ENCODE measurements at regions not wholly inside any gene's neighbourhood (a gene's known extent, or its start where the extent isn't known, plus 50 kb on each side); places are given as distances from the start of the nearest gene placed in this dataset.

- ATAC-seq (no peak), DNase-seq (no peak)
- Histone ChIP-seq H3K9me2 (replicated peaks; ENCODE audit: low read length) (no peaks in the 10 kb centered on the region), H3K27me3 (ENCODE audit: low read length) (no peaks in the 10 kb centered on the region), H3K79me2 (ENCODE audit: low read length) (no peaks in the 10 kb centered on the region), H3K27ac (ENCODE audit: low read length) (no peak overlapping the region), H3K9me3 (ENCODE audit: low read length) (no peaks in the 10 kb centered on the region), H3K4me3 (ENCODE audit: low read length) (no peak overlapping the region), H3F3A (ENCODE audit: low read length, unreplicated experiment) (no peaks in the 10 kb centered on the region), H4K20me1 (ENCODE audit: low read length) (no peaks in the 10 kb centered on the region), H3K36me3 (ENCODE audit: low read depth, low read length) (no peaks in the 10 kb centered on the region; the same call in 1 of the 2 replicates), H3K4me1 (ENCODE audit: insufficient read depth, low read length) (no peaks in the 10 kb centered on the region), H3K4me2 (ENCODE audit: low read length) (no peak overlapping the region), H2AFZ (ENCODE audit: low read length) (no peak overlapping the region), H3K9ac (ENCODE audit: low read length) (no peak overlapping the region)
- TF ChIP-seq EZH2 (IDR thresholded peaks at IDR 0.05; ENCODE audit: low read length, unreplicated experiment) (no peak), EZH2phosphoT487 (IDR thresholded peaks at IDR 0.05; ENCODE audit: borderline replicate concordance, low read length) (no peak)
- TF ChIP-seq, protein P1, sequence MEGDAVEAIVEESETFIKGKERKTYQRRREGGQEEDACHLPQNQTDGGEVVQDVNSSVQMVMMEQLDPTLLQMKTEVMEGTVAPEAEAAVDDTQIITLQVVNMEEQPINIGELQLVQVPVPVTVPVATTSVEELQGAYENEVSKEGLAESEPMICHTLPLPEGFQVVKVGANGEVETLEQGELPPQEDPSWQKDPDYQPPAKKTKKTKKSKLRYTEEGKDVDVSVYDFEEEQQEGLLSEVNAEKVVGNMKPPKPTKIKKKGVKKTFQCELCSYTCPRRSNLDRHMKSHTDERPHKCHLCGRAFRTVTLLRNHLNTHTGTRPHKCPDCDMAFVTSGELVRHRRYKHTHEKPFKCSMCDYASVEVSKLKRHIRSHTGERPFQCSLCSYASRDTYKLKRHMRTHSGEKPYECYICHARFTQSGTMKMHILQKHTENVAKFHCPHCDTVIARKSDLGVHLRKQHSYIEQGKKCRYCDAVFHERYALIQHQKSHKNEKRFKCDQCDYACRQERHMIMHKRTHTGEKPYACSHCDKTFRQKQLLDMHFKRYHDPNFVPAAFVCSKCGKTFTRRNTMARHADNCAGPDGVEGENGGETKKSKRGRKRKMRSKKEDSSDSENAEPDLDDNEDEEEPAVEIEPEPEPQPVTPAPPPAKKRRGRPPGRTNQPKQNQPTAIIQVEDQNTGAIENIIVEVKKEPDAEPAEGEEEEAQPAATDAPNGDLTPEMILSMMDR (conservative IDR thresholded peaks at IDR 0.05; ENCODE audit: low read depth, low read length): no peak
- intact Hi-C loops (cut with micrococcal nuclease): no loop called here
- POLR2A ChIA-PET (ENCODE audit: unreplicated experiment): no interaction called here
- BruUV-seq (replicated peaks): no TSS peak
- CTCF ChIA-PET: interaction anchor here (0.6 kb wide), 1 partner anchor 1018 kb away, joined by 5 read pairs; no protein-coding TSS in a partner anchor
Measured at GRCh38 chr10:6919077-6919476, 339.0 kb upstream of the PRKCQ start.

DNA sequence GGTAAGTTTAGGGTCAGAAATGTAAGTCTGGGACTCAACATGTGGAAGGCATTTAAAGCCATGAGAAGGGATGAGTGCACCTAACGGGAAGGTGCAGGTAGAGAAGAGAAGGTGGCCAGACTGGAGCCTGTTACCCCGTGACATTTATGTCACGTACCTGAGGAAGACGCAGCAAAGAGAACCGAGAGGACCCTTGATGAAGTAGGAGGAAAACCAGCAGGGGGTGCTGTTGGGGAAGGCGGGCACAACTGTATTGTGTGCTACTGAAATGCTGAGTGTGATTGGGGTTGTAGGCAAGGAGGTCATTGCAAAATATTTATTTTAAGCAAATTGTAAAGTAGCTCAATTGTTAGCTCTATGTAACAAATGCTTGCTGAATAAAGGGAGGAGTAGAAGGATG is 338.2 kb upstream of the PRKCQ start:
- TF ChIP-seq, protein P1 (conservative IDR thresholded peaks at IDR 0.05; ENCODE audit: low read depth, low read length): 0 out of 2 replicates have a peak, but pooled peaks have one; percentile 37
- TF ChIP-seq EZH2 (IDR thresholded peaks at IDR 0.05; ENCODE audit: low read length, unreplicated experiment): no peak
- TF ChIP-seq EZH2phosphoT487 (IDR thresholded peaks at IDR 0.05; ENCODE audit: borderline replicate concordance, low read length): no peak
- H3K4me1 ChIP-seq (ENCODE audit: insufficient read depth, low read length): no peaks in the 10 kb centered on the region
- H3K79me2 ChIP-seq (ENCODE audit: low read length): no peaks in the 10 kb centered on the region
- no peak overlapping the region for H3K4me2 ChIP-seq (ENCODE audit: low read length)
- H3K9me3 ChIP-seq (ENCODE audit: low read length): no peaks in the 10 kb centered on the region
- no peaks in the 10 kb centered on the region for H3F3A ChIP-seq (ENCODE audit: low read length, unreplicated experiment)
- H3K4me3 ChIP-seq (ENCODE audit: low read length): no peak overlapping the region
- H3K36me3 ChIP-seq (ENCODE audit: low read depth, low read length): no peaks in the 10 kb centered on the region; the same call in 1 of the 2 replicates
- BruUV-seq (replicated peaks): no TSS peak
- intact Hi-C loops (cut with micrococcal nuclease): no loop called here
- no peaks in the 10 kb centered on the region for H3K27me3 ChIP-seq (ENCODE audit: low read length)
- no peak overlapping the region for H3K9ac ChIP-seq (ENCODE audit: low read length)
- no peak overlapping the region for H3K27ac ChIP-seq (ENCODE audit: low read length)
- H4K20me1 ChIP-seq (ENCODE audit: low read length): no peaks in the 10 kb centered on the region
- no peak overlapping the region for H2AFZ ChIP-seq (ENCODE audit: low read length)
- ChIA-PET POLR2A (ENCODE audit: unreplicated experiment) (no interaction called here), CTCF (no interaction called here)
- no peak for DNase-seq
- H3K9me2 ChIP-seq (replicated peaks; ENCODE audit: low read length): no peaks in the 10 kb centered on the region
- ATAC-seq: no peak

GRCh38 chr10:6917125-6917524 is 337.0 kb upstream of the PRKCQ start:
- H3K9me2 ChIP-seq (replicated peaks; ENCODE audit: low read length): no peaks in the 10 kb centered on the region
- no peaks in the 10 kb centered on the region for H3K79me2 ChIP-seq (ENCODE audit: low read length)
- ChIA-PET POLR2A (ENCODE audit: unreplicated experiment) (no interaction called here), CTCF (no interaction called here)
- no peak overlapping the region for H3K4me3 ChIP-seq (ENCODE audit: low read length)
- H3F3A ChIP-seq (ENCODE audit: low read length, unreplicated experiment): no peaks in the 10 kb centered on the region
- TF ChIP-seq EZH2phosphoT487 (IDR thresholded peaks at IDR 0.05; ENCODE audit: borderline replicate concordance, low read length) (no peak), EZH2 (IDR thresholded peaks at IDR 0.05; ENCODE audit: low read length, unreplicated experiment) (no peak)
- TF ChIP-seq, protein P1 (conservative IDR thresholded peaks at IDR 0.05; ENCODE audit: low read depth, low read length): no peak
- BruUV-seq (replicated peaks): no TSS peak
- ATAC-seq (no peak), DNase-seq (no peak)
- H3K4me2 ChIP-seq (ENCODE audit: low read length): no peak overlapping the region
- H3K4me1 ChIP-seq (ENCODE audit: insufficient read depth, low read length): 0 out of 2 replicates have a peak, but pooled peaks cover 4% of the 10 kb centered on the region
- intact Hi-C loops (cut with micrococcal nuclease): no loop called here
- H3K27me3 ChIP-seq (ENCODE audit: low read length): no peaks in the 10 kb centered on the region
- no peak overlapping the region for H3K27ac ChIP-seq (ENCODE audit: low read length)
- H3K9me3 ChIP-seq (ENCODE audit: low read length): no peaks in the 10 kb centered on the region
- H3K36me3 ChIP-seq (ENCODE audit: low read depth, low read length): no peaks in the 10 kb centered on the region; the same call in 1 of the 2 replicates
- H3K9ac ChIP-seq (ENCODE audit: low read length): no peak overlapping the region
- H4K20me1 ChIP-seq (ENCODE audit: low read length): no peaks in the 10 kb centered on the region
- no peak overlapping the region for H2AFZ ChIP-seq (ENCODE audit: low read length)
